Fibroblast of the conjunctiva (primary cell): ENCODE measurements at regions not wholly inside any gene's neighbourhood (a gene's known extent, or its start where the extent isn't known, plus 50 kb on each side); places are given as distances from the start of the nearest gene placed in this dataset.
"Not testable (repeated sequence)": the region's sequence is repeated elsewhere in the genome, so short reads cannot be mapped to it uniquely, and the experiment has no call there.

Experiments used
- DNase-seq: peaks from one replicate; pipeline ENCODE4 v3.0.0-alpha.2; 2010; ENCODE audit warnings: low read depth

- no peak for DNase-seq
Measured at GRCh38 chr6:103326760-103327757, 1532.7 kb downstream of the HACE1 start.

GRCh38 chr6:103313432-103313831 lies 1546.3 kb downstream of the HACE1 start:
- no peak for DNase-seq

- not testable (repeated sequence) for DNase-seq
Measured at GRCh38 chr6:103294376-103294775, 1565.3 kb downstream of the HACE1 start.

DNA sequence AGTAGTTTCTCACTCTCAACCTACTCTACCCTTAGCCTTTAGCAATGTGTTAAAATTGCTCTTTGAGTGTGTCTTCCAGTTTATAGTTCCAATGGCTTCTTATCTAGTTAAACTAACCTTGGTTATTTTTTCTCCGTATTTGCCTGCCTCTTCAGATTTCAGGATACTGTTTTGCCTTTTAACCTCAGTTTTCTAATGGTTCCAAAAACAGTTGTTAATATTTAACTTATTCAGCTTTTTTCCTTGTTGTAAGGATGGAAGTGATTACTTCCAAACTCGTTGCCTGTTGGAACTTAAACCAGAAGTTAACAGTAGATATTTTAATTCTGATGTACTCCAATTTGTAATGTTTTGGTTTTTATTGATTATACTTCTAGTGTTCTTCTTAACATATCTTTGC lies 1574.9 kb downstream of the HACE1 start:
- no peak for DNase-seq

- no peak for DNase-seq
Measured at GRCh38 chr6:103280417-103280816, 1579.3 kb downstream of the HACE1 start.

DNA sequence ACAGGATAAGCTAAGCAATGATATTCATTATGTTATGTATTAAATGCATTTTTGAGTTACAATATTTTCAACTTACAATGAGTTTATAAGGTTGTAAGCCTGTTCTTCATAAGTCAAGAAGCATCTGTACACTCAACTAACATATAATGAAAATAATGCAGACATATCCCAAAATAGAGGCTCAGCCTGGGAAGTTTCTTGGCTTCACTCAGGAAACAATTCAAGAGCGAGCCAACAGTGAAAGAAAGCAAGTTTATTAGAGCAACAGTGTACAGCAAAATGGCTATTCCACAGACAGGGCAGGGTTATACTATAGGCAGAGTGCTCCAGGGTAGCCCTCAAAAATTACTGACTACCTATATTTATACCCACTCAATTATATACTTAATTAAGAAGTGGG lies 1581.8 kb downstream of the HACE1 start:
- no peak for DNase-seq

- DNase-seq = no peak
Measured at GRCh38 chr6:103273048-103273447, 1586.7 kb downstream of the HACE1 start.

- DNase-seq = no peak
Measured at GRCh38 chr6:103269581-103269980, 1590.1 kb downstream of the HACE1 start.

GRCh38 chr6:103268335-103268734 lies 1591.4 kb downstream of the HACE1 start:
- no peak for DNase-seq

- DNase-seq = no peak
Measured at GRCh38 chr6:103264020-103264419, 1595.7 kb downstream of the HACE1 start.

DNA sequence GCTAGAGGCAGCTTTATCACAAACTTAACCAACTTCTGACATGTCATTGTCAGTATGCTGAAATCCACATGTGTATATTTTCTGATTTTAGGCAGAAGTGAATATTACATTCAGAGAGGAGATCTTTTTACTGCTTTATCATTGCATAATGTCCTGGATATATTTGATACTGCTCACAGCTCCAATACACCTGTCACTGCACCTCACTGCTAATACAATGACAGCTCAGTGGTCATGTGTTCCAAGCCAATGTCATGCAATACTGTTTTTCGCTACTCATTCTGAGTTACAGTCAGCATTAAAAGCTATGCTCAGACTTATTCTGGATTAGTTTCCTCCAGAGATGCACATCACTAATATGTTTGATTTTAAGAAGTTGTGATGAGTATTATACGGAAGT lies 1604.6 kb downstream of the HACE1 start:
- no peak for DNase-seq

- DNase-seq = no peak
Measured at GRCh38 chr6:103236923-103237322, 1622.8 kb downstream of the HACE1 start.

DNA sequence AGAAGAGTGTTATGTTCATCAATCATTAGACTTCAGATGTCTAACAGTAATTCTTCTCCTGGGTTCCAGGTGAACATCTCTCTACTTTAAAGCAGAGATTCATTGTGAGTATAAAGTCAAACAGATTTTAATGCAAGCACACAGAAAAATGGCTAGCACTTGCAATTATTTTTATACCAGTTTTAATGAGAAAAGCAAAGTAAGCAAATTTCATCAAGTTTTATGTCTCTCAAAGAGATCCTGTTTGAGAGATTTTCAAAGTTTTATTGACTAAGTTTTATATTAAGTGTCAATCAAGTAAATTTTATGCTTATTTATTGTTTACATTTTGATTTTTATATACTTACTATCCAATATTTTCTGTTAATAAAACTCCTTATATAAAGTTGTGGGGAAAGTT lies 1628.5 kb downstream of the HACE1 start:
- DNase-seq = no peak

- DNase-seq = no peak
Measured at GRCh38 chr6:103215847-103216246, 1643.9 kb downstream of the HACE1 start.

GRCh38 chr6:103210686-103211085 lies 1649.0 kb downstream of the HACE1 start:
- no peak for DNase-seq

GRCh38 chr6:103198386-103198785 lies 1661.3 kb downstream of the HACE1 start:
- no peak for DNase-seq

DNA sequence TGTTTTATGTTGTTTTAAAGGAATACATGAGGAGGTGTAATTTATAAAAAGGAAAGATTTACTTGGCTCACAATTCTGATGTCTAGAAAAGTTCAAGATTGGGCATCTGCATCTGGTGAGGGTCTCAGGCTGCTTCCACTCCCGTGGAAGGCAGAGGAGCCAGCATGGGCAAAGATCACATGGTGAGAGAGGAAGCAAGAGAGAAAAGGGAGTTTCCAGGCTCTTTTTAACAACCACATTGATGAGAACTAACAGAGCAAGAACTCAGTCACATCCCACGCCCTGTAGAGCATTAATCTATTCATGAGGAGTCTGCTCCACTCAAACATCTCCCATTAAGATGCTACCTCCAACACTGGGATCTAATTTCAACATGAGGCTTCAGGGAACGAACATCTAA lies 1666.3 kb downstream of the HACE1 start:
- no peak for DNase-seq

- DNase-seq = no peak
Measured at GRCh38 chr6:103191391-103192093, 1668.2 kb downstream of the HACE1 start.

DNA sequence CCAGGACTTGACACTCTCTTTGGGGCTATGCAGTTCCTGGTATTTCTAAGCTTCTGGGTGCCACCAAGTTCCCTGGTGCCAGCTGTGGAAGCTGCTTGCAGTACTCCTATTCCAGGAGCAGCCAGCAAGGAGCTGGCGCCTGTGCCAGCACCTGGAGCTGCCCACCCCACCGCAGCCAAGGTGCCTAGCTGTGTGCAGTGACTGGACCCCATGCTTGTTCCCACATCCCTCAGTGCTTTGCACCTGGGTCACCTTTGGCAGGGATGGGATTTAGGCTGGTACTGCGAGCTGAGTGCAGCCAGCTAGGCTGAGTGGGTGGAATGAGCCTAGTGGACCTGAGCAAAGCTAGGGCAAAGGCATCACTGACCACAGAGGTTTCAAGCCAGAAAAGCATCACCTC lies 1674.9 kb downstream of the HACE1 start:
- no peak for DNase-seq

DNA sequence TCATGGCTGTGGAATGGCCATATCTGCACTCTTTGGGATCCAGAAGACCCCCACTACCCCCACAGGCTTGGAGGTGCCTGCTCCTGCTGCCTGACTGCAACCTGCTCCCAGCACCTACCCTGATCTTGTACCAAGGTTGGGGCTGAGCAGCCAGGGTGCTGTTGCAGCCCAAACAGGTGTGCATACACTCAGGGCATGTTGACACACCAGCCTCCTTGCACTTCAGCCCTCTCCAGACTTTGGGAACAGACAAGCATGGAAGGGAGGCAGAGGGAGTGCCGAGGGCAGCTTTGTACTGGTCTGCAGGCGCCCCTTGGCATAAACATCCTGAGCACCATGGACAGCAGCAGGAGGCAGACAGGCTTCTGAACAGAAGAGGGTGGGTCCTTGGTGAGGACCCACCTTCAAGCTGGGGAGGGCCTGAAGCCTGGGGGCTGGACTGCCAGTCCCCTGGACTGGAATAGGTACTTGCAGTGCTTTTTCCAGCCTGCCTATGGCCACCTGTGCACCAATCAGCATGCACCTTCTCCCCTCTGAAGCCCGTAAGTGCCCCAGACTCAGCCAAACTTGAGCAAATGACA lies 1675.8 kb downstream of the HACE1 start:
- DNase-seq = no peak

GRCh38 chr6:103178193-103178592 lies 1681.5 kb downstream of the HACE1 start:
- no peak for DNase-seq

- no peak for DNase-seq
Measured at GRCh38 chr6:103177791-103178190, 1681.9 kb downstream of the HACE1 start.

- DNase-seq = no peak
Measured at GRCh38 chr6:103175056-103175455, 1684.7 kb downstream of the HACE1 start.
